LNCAP (cell line): ENCODE measurements at regions not wholly inside any gene's neighbourhood (a gene's known extent, or its start where the extent isn't known, plus 50 kb on each side); places are given as distances from the start of the nearest gene placed in this dataset.

Experiments used
- CTCF ChIP-seq: fragments of 450-650 bp; IDR thresholded peaks from 2 replicates; pipeline ENCODE4 v1.5.1; 2017; ENCODE audit warnings: mild to moderate bottlenecking

GRCh38 chr5:61631438-61631941 is 299.4 kb downstream of the ZSWIM6 start:
- no peak for TF ChIP-seq CTCF

DNA sequence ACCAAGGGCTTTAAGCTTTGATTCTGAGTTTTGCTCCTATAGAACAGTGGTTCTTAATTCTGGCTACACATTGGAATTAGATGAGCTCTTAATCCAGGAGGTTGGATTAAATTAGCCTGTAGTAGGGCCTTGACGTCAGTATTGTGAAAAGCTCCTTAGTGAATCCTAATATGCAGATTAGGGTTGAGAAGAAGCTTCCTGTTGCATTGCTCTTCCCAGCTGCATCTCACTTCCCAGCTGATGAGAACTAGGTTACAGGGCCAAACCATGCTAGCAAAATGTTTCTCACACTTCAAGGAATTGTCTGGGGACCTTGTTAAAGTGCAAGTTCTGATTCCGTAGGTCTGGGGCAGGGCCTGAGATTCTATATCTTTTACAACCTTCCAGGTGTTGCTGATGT is 300.0 kb downstream of the ZSWIM6 start:
- TF ChIP-seq CTCF: no peak

DNA sequence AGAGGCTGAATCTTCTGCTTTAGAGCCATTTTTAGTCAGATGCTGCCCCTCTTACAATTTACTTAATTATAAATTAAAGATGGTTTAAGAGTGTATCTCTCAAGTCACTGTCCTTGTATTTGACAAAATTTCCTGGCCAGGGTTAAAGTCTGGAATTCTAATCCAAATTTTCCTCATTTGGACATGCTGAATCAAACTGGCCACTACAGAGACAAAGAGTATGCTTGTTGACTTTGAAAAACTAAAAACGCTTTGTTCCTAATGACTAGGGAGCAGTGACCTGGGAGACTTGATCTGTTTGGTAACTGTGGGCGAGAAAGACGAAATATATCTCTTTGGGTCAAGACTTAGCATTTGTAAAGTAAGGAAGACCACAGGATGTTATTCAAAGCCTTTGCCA is 303.2 kb downstream of the ZSWIM6 start:
- no peak for TF ChIP-seq CTCF

DNA sequence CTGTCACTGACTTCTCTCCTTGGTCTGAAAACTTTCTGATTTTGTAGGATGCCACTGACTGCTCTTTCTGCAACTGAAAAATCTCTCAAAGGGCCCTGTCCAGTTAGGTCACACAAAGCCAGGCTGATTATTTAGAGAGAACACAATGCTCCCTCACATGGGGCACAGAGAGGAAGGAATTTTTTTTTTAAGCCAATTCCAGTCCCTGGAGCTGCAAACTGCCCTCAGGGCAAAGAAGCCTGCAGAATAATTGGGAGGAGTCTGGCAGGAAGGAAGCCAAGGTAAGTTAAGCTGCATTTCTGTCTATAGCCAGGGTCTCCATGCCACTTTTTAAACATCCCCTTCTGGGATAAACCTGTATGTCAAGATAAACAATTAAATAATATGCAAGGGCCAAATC is 305.5 kb downstream of the ZSWIM6 start:
- TF ChIP-seq CTCF: no peak

GRCh38 chr5:61638476-61638875 is 306.4 kb downstream of the ZSWIM6 start:
- TF ChIP-seq CTCF: no peak

DNA sequence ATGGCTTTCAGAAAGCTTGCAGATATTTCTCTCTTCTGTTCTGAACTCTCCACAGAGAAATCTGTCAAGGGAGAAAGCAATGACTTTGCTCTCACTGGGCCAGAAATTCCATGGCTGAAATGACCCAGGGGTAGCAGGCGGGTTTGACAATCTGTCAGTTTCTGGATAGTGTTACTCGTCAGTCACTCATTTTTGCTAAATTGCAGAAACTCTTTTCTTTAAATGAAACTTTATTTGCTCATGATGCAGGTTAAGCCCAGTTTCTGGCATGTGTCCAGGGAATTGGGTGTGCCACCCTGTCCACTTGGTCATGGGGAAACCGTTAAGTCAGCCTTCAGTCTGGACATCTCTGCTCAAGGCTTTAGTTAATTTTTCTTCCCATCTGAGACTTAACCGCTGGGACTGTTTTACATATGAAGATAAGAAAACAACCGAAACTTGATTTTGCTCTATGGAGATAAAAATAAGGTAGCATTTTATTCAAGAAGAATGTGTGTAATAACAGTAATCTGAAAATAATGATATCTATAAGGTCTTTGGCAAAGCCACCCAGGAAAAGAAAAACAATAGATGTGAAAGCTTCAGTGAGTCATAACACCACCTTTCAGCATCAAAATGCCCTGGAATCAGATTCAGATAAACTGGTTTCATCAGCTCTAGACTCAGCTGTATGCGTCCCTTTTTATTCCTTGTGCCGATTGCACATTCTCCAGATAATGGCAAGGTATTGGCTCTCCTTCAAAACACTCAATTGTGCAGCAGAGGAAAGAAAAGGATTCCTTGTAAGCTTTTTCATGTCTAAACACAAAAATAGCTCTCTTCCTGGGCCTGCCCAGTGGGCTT is 308.3 kb downstream of the ZSWIM6 start:
- TF ChIP-seq CTCF: no peak

- TF ChIP-seq CTCF: no peak
Observed at GRCh38 chr5:61641748-61642565, 309.9 kb downstream of the ZSWIM6 start.
